ENCODE measurements at regions not wholly inside any gene's neighbourhood (a gene's known extent, or its start where the extent isn't known, plus 50 kb on each side); places are given as distances from the start of the nearest gene placed in this dataset.

- TF ChIP-seq CTCF (IDR thresholded peaks at IDR 0.05) (no peak), POLR2A (IDR thresholded peaks at IDR 0.05) (no peak)
Observed at GRCh38 chr11:119910650-119911049, 181.7 kb upstream of the NECTIN1 start.
